DMS53 (cell line): ENCODE measurements at regions not wholly inside any gene's neighbourhood (a gene's known extent, or its start where the extent isn't known, plus 50 kb on each side); places are given as distances from the start of the nearest gene placed in this dataset.
A peak's percentile ranks its signal among the peaks of the same experiment; 100 is the strongest.

Source experiments
- DNase-seq: peaks from one replicate; lab custom pipeline; 2025; lab: John Stamatoyannopoulos, UW

DNA sequence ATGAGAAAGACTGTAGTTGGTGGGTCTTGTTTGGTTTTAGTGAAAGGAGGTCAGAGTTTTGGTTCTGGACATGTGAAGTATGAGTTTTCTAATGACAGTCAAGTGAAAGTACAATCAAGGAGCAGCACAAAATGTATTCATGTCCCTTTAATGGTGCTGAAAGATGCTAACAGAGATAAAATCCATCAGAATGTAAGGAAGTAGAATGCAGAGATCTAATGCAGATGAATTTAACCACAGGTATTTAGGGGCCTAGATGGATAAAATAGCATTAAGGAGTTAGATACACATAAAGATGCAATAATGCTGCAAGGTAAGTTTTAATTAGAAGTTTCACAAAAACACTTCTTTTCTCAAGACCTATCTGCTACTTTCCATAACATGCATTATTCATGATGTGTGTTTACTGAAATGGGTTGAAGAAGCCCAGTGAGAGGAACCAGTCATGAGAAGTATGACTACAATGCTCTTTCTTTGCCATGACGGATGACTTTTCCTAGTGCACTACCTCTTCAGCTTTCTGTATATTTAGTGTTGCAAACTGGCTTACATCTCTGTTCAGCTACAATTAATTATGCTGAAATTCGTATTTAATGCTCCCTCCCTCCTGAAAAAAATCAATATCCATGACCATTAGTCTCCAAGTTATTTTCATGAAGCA, 222.9 kb upstream of the HTR2A start:
- DNase-seq: no peak

DNA sequence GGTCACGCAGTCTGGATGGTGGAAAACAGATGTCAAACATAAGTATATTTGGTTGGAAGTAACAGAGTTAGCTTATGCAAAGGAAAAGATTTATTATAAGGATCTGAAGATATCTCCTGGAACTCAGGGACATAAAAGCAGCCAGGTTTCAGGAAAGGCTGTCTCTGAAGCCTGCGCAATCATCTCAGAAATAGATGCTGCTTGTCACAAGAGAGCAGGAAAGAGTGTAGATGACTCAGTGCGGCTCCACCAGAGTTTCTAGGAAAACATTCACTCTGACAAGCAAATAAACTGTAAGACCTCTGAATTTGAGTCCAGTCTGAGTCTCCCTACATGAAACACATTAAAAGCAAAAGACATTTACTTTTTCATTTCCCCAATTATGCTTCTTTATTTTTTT, 220.4 kb upstream of the HTR2A start:
- DNase-seq: peak; percentile 39

DNA sequence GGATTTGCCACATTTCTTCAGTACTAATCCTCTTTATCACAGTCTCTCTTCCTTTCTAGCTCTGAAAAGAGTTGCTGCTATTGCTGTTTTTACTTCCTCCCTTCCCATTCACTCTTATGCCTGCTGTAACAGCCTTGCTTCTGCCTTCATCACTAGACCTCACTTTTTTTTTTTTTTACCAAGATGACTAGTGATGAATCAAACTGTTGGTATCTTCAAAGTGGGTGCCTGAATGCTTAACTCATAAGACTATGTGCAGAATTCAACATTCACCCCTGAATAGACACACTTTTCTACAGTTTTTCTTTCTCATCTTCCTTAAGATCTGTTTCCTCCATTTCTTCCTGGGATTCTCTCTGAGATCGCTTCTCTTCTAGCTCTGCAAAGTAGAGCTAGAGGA, 217.2 kb upstream of the HTR2A start:
- DNase-seq: no peak

DNA sequence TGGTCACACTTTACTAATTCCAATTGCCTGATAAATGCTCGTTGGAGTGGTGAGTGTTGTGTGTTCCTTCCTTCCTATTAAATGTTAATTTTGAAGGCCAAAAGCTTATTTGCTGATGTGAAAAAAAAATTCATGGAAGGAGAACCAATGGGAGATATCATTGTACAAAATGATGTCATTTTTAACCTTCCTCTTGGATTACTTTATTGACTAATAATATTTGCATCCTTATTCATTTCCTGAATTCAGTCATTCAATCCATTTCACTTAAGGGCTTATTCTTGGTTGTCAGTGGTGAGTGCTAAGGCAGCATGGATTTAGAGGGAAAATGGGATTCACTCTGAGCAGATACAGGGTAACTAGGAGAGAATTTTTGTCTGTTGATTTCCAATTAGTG, 216.0 kb upstream of the HTR2A start:
- no peak for DNase-seq

DNA sequence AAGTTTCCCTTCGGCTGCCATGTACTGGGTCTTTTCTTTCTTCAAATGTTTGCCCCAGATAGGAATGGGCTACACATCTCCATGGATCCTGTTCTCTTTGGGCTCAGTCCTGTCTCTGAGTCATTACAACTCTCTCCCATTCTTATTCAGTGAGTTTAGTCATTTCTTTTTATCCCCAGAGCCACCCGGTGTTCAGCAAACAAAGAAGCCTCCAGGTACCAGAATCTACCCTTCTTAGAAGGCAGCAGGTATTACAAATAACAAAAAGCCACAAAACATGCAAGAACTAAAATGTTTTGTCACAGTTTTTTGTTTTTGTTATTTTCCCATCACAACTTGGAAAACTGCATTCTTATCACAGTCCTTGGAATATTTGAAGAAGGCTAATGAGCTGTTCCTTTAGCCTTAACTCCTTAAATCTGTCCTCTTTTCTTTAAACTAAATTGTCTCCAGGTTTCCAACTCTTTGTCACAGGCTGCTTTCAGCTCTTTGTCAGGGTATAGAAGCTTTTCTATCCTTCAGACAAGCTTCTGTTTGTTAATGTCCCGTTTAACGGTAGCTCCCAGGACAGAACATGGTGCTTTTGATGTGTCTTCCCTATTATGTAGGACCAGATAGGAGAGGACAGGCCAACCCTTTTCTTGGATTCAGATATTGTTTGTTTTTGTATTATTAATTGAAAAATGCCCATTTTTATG, 215.5 kb upstream of the HTR2A start:
- no peak for DNase-seq

DNA sequence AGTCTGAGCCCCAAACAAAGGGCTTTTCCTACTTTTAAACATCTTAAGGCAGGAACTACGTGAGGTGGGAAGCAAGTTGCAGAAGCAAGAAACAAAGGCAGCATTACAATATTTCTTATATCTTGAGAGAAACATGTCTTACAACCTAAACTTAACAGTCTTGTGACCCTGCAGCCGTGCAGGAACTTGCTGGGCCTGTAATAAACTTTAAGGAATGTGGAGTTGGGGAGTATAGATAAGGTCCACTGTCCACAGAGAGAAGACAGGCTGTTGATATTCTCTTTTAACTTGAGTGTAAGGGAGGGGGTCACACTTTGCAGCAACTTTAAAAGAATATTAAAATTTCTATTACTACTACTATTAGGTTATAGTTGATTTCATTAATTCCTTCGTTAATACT, 214.6 kb upstream of the HTR2A start:
- no peak for DNase-seq

DNA sequence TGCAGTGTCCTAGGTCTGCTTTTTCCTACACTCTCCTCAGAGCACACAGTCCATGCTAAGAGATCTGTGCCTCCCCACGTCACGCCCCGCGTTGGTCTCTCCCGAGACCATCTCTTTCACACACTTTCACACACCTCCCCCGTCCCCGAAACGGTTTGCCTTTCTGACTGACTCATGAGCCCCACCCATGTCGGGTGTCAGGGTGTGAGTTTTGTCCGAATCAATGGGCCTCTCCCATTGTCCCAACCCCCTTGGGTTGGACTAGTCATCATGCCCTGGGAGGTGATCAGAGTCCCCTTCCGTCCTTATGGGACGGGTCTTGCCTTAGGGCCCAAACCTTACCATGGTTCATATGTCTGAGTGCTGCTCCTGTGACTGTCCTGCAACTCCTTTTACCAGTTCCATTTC, 214.0 kb upstream of the HTR2A start:
- DNase-seq: no peak

DNA sequence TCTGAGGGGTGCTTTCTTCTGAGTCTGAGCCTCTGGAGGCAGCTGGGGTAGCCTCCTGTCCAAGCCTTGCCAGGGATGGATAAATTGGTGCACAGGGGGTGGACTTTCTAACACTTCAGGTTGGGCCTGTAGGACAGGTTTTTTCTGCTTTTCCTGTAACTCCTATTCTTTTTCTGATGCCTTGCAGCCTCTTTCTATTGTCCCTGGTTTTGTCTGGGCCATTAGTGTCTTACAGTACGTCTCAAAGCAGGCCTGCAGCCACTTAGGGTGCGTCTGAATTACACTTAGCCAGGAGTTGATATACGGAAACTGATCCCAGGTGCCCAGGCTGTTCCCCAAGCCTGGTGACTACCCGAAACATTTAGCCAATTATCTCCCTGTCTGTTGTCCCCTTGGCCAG, 213.3 kb upstream of the HTR2A start:
- peak; percentile 10 for DNase-seq

DNA sequence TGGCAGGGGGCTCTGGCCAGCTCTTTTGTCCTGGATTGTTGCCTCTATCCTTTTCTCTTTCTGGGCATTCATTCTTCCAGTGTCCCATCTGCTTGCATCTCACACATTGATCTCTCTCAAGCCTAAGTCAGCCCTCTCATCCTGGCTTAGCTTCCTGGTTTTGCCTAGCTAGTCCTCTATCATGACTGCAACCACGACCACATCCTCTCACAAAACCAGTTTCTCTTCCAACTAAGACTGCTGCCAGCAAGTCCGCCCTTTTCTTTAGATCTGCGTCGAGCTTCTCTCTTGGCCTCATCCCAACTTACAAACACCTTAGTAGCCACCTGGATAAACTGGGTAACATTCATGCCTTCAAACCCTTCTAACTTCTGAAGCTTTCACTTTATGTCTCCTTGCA, 212.2 kb upstream of the HTR2A start:
- DNase-seq: peak; percentile 20

DNA sequence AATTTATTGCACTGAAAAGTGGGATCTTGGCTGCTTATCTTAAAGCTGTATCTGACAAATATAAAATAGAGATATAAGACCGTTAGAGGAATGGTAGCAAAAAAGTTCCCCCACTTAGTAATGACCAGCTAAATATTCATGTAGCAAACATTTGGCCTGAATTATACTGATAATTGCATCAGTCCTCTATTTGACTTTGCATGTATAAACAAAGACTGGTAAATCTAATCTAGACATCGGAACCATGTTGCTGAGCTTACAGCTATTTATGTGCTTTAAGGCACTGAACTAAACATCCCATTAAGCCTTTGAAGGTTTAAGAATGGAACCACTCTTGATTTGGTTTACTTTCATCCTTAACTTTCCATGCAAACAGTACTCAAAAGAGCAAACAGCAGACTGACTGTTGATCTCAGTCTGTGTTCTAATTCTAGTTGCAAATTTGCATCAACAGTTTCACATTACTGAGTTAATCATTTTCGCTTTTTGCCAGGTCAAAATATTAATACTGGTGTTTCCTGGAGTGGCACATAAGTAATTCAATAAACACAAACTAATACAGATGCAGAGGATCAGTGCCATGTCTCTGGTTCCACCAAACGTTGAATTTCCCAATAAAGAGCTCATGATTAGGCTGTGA, 203.5 kb upstream of the HTR2A start:
- DNase-seq: peak; percentile 4

DNA sequence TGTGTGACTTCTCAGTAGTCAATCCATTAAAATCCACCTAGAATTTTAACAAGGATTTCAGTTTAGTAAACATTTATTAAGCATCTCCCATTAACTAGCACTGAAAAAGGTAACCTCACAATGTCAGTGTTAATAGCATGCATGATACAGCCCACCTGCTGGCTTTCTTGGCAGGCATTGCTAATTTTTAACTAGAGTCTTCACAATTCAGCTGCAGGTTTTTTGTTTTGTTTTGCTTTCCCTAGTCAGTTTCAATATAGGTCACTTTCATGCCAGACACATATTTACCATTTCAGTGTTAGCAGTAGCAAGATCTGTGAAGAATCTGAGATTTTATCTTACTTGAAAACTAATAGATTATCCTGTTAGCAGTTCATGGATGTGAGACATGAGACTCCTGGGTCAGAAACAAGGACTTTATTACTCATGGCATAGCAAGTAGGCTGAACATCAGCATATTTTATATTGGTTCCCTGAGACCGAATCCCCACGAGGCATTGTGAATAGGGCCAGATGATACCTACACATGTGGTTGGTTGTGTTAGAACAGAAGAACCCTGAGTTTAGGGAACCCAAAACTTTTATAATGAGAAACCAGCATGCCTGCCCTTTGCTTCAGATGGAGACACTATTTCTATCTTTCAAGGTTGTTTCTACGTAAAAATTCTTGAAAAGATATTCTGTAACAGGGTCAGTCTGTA, 198.0 kb upstream of the HTR2A start:
- DNase-seq: peak; percentile 39

DNA sequence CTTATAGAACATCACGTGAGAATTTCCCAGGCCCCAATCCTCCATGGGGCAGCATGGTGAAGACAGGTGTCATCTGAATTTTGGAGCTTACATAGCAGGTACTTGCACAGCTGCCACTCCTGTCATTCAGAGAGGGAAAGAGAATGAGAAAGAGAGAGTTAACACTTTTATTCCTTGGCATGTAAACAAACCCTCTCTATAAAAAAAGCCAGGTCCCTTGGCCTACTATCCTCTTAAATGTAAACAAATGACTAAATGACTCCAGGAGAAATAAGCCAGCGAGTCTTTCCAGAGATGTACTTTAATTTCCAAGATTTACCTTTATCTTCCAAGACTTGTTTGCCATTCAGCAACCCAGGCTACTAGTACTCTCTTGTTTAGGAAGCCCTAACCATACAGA, 195.3 kb upstream of the HTR2A start:
- DNase-seq: no peak

DNA sequence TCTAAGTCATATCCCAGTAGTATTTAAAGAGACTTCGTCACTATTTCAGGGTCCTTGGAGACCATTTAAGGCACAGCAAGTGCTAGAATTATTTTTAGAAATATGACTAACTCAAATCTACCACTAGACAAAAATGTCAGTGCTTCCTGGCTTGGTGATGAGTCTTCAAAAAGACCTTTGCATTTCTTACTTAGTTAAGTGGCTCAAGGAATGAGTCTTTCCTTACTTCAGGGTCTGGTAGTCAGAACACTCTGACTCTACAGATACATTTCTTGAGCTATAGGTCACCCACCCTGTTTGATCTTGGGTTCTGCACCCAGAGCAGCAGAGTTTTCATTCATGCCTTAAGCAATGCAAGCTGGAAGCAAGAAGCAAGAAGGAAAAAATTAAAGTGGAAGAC, 191.0 kb upstream of the HTR2A start:
- no peak for DNase-seq

DNA sequence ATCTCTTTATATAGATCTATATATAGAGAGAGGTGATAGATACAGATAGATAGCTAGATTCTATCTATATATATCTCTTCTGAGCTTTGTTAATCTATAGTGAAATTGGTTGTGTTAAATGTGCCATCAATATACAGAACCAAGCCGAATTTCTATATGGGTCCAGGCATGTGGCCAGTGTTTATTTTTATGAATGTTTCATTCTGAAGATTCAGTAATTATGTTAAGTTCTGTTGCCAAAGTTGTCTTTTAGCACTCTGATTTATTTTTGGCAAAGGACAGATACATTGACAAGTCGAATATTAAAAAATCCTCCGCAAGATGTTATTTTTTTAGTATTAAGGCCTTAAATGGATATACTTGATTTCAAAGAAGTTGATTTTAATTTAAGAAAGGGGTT, 190.4 kb upstream of the HTR2A start:
- DNase-seq: no peak

DNA sequence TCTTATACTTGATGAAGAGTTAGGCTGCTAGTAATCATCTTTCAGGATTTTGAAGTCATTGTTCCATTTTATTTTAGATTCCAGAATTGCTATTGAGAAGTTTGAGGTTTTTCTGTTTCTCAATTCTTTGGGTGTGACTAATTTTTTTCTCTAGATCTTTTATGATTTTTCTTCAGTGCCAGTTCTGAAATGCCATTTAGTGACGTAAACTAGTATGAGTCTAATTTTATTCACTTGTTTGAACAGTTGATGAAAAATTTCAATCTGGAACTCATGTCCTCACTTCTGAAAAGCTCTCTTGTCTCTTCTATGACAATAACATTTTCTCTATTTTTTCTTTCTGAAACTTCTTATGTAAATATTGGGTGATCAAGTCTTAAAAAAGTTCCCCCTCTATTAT, 188.5 kb upstream of the HTR2A start:
- DNase-seq: no peak

DNA sequence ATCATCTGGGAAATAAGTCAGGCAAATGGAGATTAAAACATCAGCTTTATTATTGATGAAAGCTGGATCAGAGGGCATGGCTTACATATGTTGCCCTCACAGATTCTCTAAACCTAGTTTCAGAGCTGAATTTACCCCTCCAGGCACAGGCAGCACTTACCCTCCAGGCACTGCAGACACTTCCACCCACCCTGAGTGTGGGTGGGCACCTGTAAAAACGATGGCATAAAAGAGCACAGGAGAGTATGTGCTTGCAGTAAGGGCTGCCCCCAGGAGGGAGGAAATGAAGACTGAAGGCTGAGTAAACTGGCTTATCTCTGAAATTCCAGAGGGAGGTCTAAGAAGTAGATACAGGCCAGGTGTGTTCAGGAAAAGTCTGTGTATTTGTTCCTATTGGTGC, 185.0 kb upstream of the HTR2A start:
- no peak for DNase-seq

DNA sequence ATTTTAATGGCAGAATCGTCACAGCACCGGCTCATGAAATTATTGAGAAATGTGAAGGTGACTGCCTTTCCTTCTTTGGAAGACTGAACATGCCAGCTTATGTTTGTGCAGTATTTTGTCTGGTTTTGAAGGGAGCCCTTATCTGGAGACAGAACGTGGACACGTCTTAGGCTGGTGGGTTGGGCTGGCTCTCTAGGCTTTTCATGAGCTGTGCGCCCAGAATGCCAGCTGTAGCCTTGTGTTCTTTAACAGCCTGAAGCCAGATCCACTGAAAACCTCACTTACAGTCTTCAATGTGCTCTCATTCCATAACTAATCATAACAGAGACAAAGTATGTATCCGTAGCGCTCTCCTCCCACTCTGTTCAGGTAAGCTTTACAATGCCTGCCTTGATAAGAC, 184.4 kb upstream of the HTR2A start:
- no peak for DNase-seq

DNA sequence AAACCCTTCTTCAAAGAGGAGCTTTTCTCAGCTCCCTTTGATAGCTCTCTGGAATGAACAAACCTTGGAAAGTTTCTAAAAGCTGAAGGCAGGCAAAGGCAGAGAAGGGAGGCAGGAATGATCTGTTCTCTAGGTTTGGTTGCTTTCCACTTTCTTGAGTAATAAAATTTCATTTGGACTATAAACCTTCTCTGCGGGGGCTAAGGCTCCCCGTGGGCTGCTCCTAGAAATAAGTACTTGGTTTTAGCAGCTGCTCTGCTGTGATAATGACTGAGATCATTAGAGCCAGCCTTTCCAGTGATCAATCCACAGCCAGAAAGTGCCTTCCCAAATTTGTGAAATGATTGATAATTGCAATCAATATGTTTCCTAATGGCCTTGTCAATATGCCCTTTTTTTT, 183.8 kb upstream of the HTR2A start:
- DNase-seq: no peak

DNA sequence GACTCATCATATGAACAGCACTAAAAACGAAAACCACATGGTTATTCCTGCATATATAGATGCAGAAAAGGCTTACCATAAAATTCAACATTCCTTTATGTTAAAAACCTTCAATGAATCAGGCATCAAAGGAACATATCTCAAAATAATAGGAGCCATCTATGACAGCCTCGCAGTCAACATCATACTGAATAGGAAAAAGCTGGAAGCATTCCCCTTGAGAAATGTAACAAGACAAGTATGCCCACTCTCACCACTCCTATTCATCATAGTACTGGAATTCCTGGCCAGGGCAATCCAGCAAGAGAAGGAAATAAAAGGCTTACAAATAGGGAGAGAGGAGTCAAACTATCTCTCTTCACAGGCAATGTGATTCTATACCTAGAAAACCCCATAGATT, 179.6 kb upstream of the HTR2A start:
- DNase-seq: no peak

DNA sequence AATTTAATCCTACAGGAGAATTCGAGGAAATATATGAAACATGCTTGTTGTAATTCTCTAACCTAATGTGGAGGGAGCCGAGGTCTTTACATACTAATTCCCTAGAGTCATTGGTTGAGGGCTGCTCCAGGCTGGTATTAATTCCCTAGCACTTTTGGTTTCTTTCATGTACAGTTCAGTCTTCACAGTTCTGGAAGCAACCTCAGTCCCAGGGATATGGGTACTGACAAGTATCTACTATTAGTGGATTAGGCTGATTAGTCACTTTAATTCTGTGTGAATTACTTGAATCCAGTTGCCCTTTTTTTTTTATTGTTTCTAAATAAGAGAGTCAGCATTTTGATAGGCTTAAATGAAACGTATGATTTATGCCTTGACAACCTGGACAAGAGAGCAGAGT, 172.3 kb upstream of the HTR2A start:
- DNase-seq: no peak

DNA sequence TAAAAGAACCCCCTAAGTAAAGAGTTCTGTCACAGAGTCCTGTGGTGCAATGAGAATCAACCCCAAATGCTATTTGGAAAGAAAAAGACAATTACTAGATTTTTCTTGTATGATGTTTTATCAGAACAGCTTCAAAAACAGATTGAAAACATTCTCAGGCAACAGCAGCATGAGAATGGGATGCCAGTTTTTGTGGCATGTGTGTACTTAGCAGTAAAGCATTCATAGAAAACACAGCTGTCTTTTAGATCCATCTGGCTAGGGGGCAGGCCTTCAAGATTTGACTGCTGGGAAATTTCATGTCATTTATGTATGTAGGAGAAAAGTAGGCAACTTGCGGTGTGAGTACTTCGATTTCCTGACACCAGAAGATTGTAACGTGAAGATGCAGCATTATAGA, 170.5 kb upstream of the HTR2A start:
- no peak for DNase-seq

DNA sequence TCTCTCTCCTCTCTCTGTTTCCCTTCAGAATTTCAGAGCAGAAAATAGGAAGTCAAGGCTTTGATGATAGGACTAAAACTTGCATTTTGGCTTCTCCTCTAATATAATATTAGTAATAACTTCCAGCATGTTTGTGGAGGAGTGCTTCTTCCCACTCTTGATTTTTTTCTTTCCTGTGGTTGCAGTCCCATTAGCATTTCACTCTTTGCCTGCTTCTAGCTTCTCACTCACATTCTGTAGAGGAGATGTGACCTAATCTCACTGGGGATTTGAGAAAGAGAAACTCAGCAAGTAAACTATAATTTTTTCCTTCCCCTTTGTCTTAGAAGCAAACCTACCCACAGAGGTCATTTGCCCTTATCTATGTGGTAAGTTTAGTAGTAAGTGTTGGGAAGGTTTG, 169.4 kb upstream of the HTR2A start:
- no peak for DNase-seq

DNA sequence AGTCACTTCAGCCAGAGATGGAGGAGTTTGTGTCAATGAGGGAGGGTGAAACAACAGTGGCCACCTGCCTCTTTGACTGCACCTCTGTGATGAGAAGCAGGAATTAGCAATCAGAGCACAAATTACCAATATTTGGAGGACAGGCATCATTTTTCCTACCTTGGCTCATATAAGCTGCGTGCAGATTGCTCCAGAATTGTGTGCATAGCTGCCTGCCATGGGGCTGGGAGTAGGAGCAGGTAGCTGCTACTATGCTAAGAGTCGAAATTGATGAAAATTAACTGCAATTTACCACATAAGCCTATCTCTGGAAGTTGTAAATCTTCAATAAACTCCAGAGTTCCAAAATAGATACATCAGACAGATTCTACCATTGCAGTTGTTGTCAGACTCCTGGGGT, 167.5 kb upstream of the HTR2A start:
- DNase-seq: no peak
